OCI-LY1 (cell line): ENCODE measurements at regions not wholly inside any gene's neighbourhood (a gene's known extent, or its start where the extent isn't known, plus 50 kb on each side); places are given as distances from the start of the nearest gene placed in this dataset.

Source experiments
- CTCF ChIP-seq: fragments of 200-600 bp; sonication (generic), shearing (Covaris generic); IDR thresholded peaks from 2 replicates; pipeline ENCODE4 v1.5.1; 2017; ENCODE audit warnings: mild to moderate bottlenecking, antibody characterized with exemption, low read length, moderate library complexity, mixed read lengths
- EZH2 ChIP-seq: fragments of 200-600 bp; sonication (generic), shearing (Covaris generic); IDR thresholded peaks from 2 replicates; pipeline ENCODE4 v1.8.0; 2017; ENCODE audit warnings: borderline replicate concordance, mixed run types, mild to moderate bottlenecking, antibody characterized with exemption, low read length, moderate library complexity, mixed read lengths

- no peak for TF ChIP-seq CTCF
- no peak for TF ChIP-seq EZH2
Measured at GRCh38 chr7:118061386-118061785, 122.6 kb upstream of the LSM8 start.
